WTC11 (cell line): ENCODE measurements at regions not wholly inside any gene's neighbourhood (a gene's known extent, or its start where the extent isn't known, plus 50 kb on each side); places are given as distances from the start of the nearest gene placed in this dataset.

Experiments
- ATAC-seq: fragments of 200-7000 bp; cut with Tn5 transposase; 2 replicates; pipeline ENCODE4 v1.10.0; 2021; ENCODE audit warnings: mild to moderate bottlenecking, moderate library complexity
- CTCF ChIA-PET: fragments of 300-600 bp; sonication (Branson Sonifier 250); formaldehyde crosslinking; loops from one replicate; lab custom pipeline; 2021; ENCODE audit warnings: antibody characterized with exemption; lab: Charles Lee
- POLR2A ChIA-PET: fragments of 350-600 bp; sonication (Branson Sonifier 250); formaldehyde crosslinking; loops from one replicate; lab custom pipeline; 2021; ENCODE audit warnings: antibody characterized with exemption; lab: Charles Lee
- DNase-seq: peaks from one replicate; pipeline ENCODE4 v3.0.0; 2021; ENCODE audit warnings: low spot score
- H3K27ac Mint-ChIP-seq: 2 replicates; pipeline ENCODE4 v1.8.0; 2021; ENCODE audit warnings: mixed read lengths
- H3K27me3 Mint-ChIP-seq: 2 replicates; pipeline ENCODE4 v1.8.0; 2021; ENCODE audit warnings: low read depth, mild to moderate bottlenecking, moderate library complexity, mixed read lengths
- H3K36me3 Mint-ChIP-seq: 2 replicates; pipeline ENCODE4 v1.8.0; 2021; ENCODE audit warnings: mixed read lengths
- H3K4me1 Mint-ChIP-seq: 2 replicates; pipeline ENCODE4 v1.8.0; 2022; ENCODE audit warnings: mixed read lengths
- H3K4me3 Mint-ChIP-seq: 2 replicates; pipeline ENCODE4 v1.8.0; 2021; ENCODE audit warnings: mild to moderate bottlenecking, moderate library complexity, mixed read lengths
- H3K9me3 Mint-ChIP-seq: 2 replicates; pipeline ENCODE4 v1.8.0; 2021; ENCODE audit warnings: mixed read lengths
- CBFB ChIP-seq: sonication (generic); formaldehyde crosslinking; IDR thresholded peaks from 2 replicates; pipeline ENCODE4 v1.8.1; 2022; ENCODE audit warnings: mild to moderate bottlenecking, low read depth, missing genetic modification reagents
- ETV6 ChIP-seq: sonication (generic); formaldehyde crosslinking; IDR thresholded peaks from 2 replicates; pipeline ENCODE4 v1.8.1; 2022; ENCODE audit warnings: mild to moderate bottlenecking, missing genetic modification reagents
- FOXJ3 ChIP-seq: sonication (generic); formaldehyde crosslinking; IDR thresholded peaks from 2 replicates; pipeline ENCODE4 v1.9.0; 2021; ENCODE audit warnings: missing genetic modification reagents, mild to moderate bottlenecking, borderline replicate concordance
- FOXP1 ChIP-seq: sonication (generic); formaldehyde crosslinking; IDR thresholded peaks from 2 replicates; pipeline ENCODE4 v1.8.0; 2022; ENCODE audit warnings: missing genetic modification reagents, mild to moderate bottlenecking, moderate library complexity, borderline replicate concordance
- JUN ChIP-seq: sonication (generic); formaldehyde crosslinking; IDR thresholded peaks from 2 replicates; pipeline ENCODE4 v1.8.0; 2023; ENCODE audit warnings: mild to moderate bottlenecking, missing genetic modification reagents
- NR1H2 ChIP-seq: sonication (generic); formaldehyde crosslinking; IDR thresholded peaks from 2 replicates; pipeline ENCODE4 v1.9.0; 2021; ENCODE audit warnings: mild to moderate bottlenecking, moderate library complexity, missing genetic modification reagents
- OVOL2 ChIP-seq: fragments of 250-450 bp; sonication (Bioruptor Pico); IDR thresholded peaks from 2 replicates; pipeline ENCODE4 v1.9.0; 2021; ENCODE audit warnings: mild to moderate bottlenecking, borderline replicate concordance
- PRRX2 ChIP-seq: fragments of 250-450 bp; sonication (Bioruptor Pico); IDR thresholded peaks from 2 replicates; pipeline ENCODE4 v1.8.0; 2021; ENCODE audit warnings: mild to moderate bottlenecking
- TEAD4 ChIP-seq: sonication (generic); formaldehyde crosslinking; IDR thresholded peaks from 2 replicates; pipeline ENCODE4 v1.8.0; 2022; ENCODE audit warnings: mild to moderate bottlenecking, missing genetic modification reagents
- ZNF138 ChIP-seq: sonication (generic); formaldehyde crosslinking; conservative IDR thresholded peaks from 2 replicates; pipeline ENCODE4 v1.8.1; 2022; ENCODE audit warnings: mild to moderate bottlenecking, moderate library complexity, missing genetic modification reagents
- ZNF671 ChIP-seq: fragments of 250-450 bp; sonication (Bioruptor Pico); IDR thresholded peaks from 2 replicates; pipeline ENCODE4 v1.8.0; 2021; ENCODE audit warnings: mild to moderate bottlenecking
- TF ChIP-seq, protein P1 (sequence below): sonication (generic); formaldehyde crosslinking; IDR thresholded peaks from 2 replicates; pipeline ENCODE4 v1.8.1; 2023; ENCODE audit warnings: mild to moderate bottlenecking, missing genetic modification reagents, borderline replicate concordance
- TF ChIP-seq, protein P2 (sequence below): fragments of 250-450 bp; sonication (Bioruptor Pico); IDR thresholded peaks from 2 replicates; pipeline ENCODE4 v1.9.0; 2021; ENCODE audit warnings: mild to moderate bottlenecking, borderline replicate concordance
- TF ChIP-seq, protein P3 (sequence below): sonication (generic); formaldehyde crosslinking; IDR thresholded peaks from 2 replicates; pipeline ENCODE4 v1.8.1; 2023; ENCODE audit warnings: mild to moderate bottlenecking, missing genetic modification reagents, moderate library complexity
- TF ChIP-seq, protein P4 (sequence below): sonication (generic); formaldehyde crosslinking; IDR thresholded peaks from 2 replicates; pipeline ENCODE4 v1.8.1; 2023; ENCODE audit warnings: mild to moderate bottlenecking, missing genetic modification reagents
- TF ChIP-seq, protein P5 (sequence below): fragments of 250-450 bp; sonication (Bioruptor Pico); IDR thresholded peaks from 2 replicates; pipeline ENCODE4 v2.1.2; 2022; ENCODE audit warnings: mild to moderate bottlenecking, moderate library complexity
- TF ChIP-seq, protein P6 (sequence below): sonication (generic); formaldehyde crosslinking; IDR thresholded peaks from 2 replicates; pipeline ENCODE4 v1.8.1; 2022; ENCODE audit warnings: mild to moderate bottlenecking, moderate library complexity, missing genetic modification reagents
- TF ChIP-seq, protein P7 (sequence below): sonication (generic); formaldehyde crosslinking; IDR thresholded peaks from 2 replicates; pipeline ENCODE4 v1.8.0; 2022; ENCODE audit warnings: mild to moderate bottlenecking, missing genetic modification reagents

DNA sequence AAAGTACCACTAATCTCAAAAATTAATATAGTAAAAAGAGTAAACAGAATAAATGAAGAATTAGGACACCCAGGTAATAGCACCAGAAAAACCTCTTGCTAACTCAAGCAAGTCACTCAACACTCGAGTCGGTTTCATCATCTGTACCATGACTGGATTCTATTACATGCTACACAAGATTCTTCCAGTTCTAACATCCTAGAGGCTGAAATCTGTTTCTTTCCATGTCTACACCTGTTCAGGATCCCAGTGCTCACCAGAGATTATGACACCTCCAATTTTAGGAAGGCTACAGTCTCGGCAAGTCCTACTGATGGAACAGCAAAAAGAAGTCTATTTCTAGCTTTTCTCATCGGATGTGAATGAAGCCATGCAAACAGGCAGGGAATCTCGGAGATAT, 95.3 kb upstream of the ANK3 start:
- TF ChIP-seq, protein P1, sequence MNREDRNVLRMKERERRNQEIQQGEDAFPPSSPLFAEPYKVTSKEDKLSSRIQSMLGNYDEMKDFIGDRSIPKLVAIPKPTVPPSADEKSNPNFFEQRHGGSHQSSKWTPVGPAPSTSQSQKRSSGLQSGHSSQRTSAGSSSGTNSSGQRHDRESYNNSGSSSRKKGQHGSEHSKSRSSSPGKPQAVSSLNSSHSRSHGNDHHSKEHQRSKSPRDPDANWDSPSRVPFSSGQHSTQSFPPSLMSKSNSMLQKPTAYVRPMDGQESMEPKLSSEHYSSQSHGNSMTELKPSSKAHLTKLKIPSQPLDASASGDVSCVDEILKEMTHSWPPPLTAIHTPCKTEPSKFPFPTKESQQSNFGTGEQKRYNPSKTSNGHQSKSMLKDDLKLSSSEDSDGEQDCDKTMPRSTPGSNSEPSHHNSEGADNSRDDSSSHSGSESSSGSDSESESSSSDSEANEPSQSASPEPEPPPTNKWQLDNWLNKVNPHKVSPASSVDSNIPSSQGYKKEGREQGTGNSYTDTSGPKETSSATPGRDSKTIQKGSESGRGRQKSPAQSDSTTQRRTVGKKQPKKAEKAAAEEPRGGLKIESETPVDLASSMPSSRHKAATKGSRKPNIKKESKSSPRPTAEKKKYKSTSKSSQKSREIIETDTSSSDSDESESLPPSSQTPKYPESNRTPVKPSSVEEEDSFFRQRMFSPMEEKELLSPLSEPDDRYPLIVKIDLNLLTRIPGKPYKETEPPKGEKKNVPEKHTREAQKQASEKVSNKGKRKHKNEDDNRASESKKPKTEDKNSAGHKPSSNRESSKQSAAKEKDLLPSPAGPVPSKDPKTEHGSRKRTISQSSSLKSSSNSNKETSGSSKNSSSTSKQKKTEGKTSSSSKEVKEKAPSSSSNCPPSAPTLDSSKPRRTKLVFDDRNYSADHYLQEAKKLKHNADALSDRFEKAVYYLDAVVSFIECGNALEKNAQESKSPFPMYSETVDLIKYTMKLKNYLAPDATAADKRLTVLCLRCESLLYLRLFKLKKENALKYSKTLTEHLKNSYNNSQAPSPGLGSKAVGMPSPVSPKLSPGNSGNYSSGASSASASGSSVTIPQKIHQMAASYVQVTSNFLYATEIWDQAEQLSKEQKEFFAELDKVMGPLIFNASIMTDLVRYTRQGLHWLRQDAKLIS (CRISPR knock-in tag) = no peak
- TF ChIP-seq JUN (CRISPR knock-in tag) = no peak
- TF ChIP-seq, protein P2, sequence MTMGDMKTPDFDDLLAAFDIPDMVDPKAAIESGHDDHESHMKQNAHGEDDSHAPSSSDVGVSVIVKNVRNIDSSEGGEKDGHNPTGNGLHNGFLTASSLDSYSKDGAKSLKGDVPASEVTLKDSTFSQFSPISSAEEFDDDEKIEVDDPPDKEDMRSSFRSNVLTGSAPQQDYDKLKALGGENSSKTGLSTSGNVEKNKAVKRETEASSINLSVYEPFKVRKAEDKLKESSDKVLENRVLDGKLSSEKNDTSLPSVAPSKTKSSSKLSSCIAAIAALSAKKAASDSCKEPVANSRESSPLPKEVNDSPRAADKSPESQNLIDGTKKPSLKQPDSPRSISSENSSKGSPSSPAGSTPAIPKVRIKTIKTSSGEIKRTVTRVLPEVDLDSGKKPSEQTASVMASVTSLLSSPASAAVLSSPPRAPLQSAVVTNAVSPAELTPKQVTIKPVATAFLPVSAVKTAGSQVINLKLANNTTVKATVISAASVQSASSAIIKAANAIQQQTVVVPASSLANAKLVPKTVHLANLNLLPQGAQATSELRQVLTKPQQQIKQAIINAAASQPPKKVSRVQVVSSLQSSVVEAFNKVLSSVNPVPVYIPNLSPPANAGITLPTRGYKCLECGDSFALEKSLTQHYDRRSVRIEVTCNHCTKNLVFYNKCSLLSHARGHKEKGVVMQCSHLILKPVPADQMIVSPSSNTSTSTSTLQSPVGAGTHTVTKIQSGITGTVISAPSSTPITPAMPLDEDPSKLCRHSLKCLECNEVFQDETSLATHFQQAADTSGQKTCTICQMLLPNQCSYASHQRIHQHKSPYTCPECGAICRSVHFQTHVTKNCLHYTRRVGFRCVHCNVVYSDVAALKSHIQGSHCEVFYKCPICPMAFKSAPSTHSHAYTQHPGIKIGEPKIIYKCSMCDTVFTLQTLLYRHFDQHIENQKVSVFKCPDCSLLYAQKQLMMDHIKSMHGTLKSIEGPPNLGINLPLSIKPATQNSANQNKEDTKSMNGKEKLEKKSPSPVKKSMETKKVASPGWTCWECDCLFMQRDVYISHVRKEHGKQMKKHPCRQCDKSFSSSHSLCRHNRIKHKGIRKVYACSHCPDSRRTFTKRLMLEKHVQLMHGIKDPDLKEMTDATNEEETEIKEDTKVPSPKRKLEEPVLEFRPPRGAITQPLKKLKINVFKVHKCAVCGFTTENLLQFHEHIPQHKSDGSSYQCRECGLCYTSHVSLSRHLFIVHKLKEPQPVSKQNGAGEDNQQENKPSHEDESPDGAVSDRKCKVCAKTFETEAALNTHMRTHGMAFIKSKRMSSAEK (CRISPR knock-in tag) = no peak
- TF ChIP-seq FOXP1 (CRISPR knock-in tag) = no peak
- TF ChIP-seq, protein P3, sequence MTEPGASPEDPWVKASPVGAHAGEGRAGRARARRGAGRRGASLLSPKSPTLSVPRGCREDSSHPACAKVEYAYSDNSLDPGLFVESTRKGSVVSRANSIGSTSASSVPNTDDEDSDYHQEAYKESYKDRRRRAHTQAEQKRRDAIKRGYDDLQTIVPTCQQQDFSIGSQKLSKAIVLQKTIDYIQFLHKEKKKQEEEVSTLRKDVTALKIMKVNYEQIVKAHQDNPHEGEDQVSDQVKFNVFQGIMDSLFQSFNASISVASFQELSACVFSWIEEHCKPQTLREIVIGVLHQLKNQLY (CRISPR knock-in tag) = no peak
- TF ChIP-seq ETV6 (CRISPR knock-in tag) = no peak
- TF ChIP-seq, protein P4, sequence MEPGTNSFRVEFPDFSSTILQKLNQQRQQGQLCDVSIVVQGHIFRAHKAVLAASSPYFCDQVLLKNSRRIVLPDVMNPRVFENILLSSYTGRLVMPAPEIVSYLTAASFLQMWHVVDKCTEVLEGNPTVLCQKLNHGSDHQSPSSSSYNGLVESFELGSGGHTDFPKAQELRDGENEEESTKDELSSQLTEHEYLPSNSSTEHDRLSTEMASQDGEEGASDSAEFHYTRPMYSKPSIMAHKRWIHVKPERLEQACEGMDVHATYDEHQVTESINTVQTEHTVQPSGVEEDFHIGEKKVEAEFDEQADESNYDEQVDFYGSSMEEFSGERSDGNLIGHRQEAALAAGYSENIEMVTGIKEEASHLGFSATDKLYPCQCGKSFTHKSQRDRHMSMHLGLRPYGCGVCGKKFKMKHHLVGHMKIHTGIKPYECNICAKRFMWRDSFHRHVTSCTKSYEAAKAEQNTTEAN (CRISPR knock-in tag) = no peak
- TF ChIP-seq ZNF671 (CRISPR knock-in tag) = no peak
- TF ChIP-seq, all 79 proteins: peak for 0
- DNase-seq = no peak
- no peak for ATAC-seq
- Mint-ChIP-seq H3K4me3 (no peak overlapping the region), H3K9me3 (no peaks in the 10 kb centered on the region), H3K36me3 (no peaks in the 10 kb centered on the region), H3K27ac (no peak overlapping the region), H3K27me3 (no peaks in the 10 kb centered on the region), H3K4me1 (peaks cover 15% of the 10 kb centered on the region)
- ChIA-PET CTCF (no interaction called here), POLR2A (no interaction called here)

DNA sequence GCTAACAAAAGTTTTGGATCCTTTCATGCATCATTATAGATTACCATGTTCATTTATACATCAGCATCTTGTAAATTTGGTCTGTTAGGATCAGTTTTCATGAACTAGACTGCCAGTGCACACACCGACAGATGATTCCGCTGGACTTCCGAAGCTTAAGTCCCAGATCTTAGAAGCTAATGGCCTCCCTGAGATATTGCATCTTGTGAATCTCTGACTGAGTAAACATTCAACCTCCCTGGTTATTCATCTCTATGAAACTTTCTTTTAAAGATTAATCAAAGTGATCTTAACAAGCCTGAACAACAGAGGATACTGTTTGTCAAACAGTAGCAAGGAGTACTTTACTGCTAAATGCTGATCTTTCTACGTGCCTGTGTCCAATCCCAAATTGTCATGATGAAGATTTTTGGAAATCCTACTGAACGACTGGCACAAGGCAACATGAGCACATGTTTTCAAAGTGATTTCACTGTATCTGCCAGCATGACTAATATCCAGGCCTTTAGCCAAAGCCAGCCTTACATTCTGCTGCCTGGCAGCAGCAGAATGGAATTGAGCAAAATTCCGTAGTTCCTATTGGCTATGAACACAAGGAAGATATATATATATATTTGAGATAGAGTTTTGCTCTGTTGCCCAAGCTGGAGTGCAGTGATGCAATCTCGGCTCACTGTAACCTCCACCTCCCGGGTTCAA, 91.3 kb upstream of the ANK3 start:
- Mint-ChIP-seq H3K27me3 (no peaks in the 10 kb centered on the region), H3K4me3 (no peak overlapping the region), H3K9me3 (no peaks in the 10 kb centered on the region), H3K36me3 (no peaks in the 10 kb centered on the region), H3K27ac (no peak overlapping the region; the same call in 1 of the 2 replicates), H3K4me1 (peaks cover 29% of the 10 kb centered on the region)
- no peak for ATAC-seq
- ChIA-PET POLR2A (no interaction called here), CTCF (no interaction called here)
- TF ChIP-seq TEAD4 (CRISPR knock-in tag) = no peak
- TF ChIP-seq, protein P5, sequence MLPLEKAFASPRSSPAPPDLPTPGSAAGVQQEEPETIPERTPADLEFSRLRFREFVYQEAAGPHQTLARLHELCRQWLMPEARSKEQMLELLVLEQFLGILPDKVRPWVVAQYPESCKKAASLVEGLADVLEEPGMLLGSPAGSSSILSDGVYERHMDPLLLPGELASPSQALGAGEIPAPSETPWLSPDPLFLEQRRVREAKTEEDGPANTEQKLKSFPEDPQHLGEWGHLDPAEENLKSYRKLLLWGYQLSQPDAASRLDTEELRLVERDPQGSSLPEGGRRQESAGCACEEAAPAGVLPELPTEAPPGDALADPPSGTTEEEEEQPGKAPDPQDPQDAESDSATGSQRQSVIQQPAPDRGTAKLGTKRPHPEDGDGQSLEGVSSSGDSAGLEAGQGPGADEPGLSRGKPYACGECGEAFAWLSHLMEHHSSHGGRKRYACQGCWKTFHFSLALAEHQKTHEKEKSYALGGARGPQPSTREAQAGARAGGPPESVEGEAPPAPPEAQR (CRISPR knock-in tag) = no peak
- TF ChIP-seq FOXJ3 (CRISPR knock-in tag) = no peak
- TF ChIP-seq CBFB (CRISPR knock-in tag) = no peak
- TF ChIP-seq PRRX2 (CRISPR knock-in tag) = no peak
- no peak for TF ChIP-seq ZNF138 (CRISPR knock-in tag)
- TF ChIP-seq OVOL2 (CRISPR knock-in tag) = no peak
- TF ChIP-seq NR1H2 = no peak
- TF ChIP-seq, protein P6, sequence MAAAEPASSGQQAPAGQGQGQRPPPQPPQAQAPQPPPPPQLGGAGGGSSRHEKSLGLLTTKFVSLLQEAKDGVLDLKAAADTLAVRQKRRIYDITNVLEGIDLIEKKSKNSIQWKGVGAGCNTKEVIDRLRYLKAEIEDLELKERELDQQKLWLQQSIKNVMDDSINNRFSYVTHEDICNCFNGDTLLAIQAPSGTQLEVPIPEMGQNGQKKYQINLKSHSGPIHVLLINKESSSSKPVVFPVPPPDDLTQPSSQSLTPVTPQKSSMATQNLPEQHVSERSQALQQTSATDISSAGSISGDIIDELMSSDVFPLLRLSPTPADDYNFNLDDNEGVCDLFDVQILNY (CRISPR knock-in tag) = no peak
- TF ChIP-seq, protein P7, sequence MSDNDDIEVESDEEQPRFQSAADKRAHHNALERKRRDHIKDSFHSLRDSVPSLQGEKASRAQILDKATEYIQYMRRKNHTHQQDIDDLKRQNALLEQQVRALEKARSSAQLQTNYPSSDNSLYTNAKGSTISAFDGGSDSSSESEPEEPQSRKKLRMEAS (CRISPR knock-in tag) = no peak
- no peak for DNase-seq
